ENCODE measurements at regions not wholly inside any gene's neighbourhood (a gene's known extent, or its start where the extent isn't known, plus 50 kb on each side); places are given as distances from the start of the nearest gene placed in this dataset.
A peak's percentile ranks its signal among the peaks of the same experiment; 100 is the strongest.

DNA sequence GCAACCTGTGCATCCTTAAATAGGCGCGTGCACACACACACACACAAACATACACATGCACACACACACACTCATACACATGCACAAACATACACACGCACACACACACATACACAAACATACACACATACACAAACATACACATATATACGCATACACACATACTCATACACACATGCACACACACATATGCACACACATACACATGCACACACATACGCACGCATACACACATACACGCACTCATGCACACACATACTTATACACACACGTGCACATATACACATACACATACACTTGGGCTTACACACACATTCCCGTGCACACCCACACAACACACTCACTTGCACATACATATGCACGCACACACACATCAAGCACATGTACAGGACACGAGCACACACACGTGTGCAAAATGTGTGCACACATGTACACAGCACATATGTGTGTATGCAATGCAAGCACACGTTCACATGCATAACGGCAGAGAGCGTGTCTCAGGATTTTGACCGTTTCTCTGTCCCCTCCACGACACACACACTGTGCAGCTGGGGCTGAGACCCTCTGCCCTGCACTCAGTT, 84.5 kb downstream of the SIK1 start:
- Histone ChIP-seq H3K4me1 (peaks cover 0 to 16% (median 0%) of the 10 kb centered on the region in 3 donors), H3K27me3 (peaks cover 6% of the 10 kb centered on the region), H3K9me3 (no peaks in the 10 kb centered on the region), H3K27ac (no peak overlapping the region), H3K36me3 (no peaks in the 10 kb centered on the region), H3K4me3 (no peak overlapping the region)
- ATAC-seq = no peak
- WGBS, 2 donors (ENCODE audit: low coverage in 1 of 2) = 90 to 92% methylated on average over 15 of the region's 17 CpGs
- TF ChIP-seq EP300 (IDR thresholded peaks at IDR 0.05) (no peak), POLR2AphosphoS5 (IDR thresholded peaks at IDR 0.05) (no peak), POLR2A (IDR thresholded peaks at IDR 0.05) (no peak)
- TF ChIP-seq, protein P1, sequence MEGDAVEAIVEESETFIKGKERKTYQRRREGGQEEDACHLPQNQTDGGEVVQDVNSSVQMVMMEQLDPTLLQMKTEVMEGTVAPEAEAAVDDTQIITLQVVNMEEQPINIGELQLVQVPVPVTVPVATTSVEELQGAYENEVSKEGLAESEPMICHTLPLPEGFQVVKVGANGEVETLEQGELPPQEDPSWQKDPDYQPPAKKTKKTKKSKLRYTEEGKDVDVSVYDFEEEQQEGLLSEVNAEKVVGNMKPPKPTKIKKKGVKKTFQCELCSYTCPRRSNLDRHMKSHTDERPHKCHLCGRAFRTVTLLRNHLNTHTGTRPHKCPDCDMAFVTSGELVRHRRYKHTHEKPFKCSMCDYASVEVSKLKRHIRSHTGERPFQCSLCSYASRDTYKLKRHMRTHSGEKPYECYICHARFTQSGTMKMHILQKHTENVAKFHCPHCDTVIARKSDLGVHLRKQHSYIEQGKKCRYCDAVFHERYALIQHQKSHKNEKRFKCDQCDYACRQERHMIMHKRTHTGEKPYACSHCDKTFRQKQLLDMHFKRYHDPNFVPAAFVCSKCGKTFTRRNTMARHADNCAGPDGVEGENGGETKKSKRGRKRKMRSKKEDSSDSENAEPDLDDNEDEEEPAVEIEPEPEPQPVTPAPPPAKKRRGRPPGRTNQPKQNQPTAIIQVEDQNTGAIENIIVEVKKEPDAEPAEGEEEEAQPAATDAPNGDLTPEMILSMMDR (IDR thresholded peaks at IDR 0.05) = no peak

DNA sequence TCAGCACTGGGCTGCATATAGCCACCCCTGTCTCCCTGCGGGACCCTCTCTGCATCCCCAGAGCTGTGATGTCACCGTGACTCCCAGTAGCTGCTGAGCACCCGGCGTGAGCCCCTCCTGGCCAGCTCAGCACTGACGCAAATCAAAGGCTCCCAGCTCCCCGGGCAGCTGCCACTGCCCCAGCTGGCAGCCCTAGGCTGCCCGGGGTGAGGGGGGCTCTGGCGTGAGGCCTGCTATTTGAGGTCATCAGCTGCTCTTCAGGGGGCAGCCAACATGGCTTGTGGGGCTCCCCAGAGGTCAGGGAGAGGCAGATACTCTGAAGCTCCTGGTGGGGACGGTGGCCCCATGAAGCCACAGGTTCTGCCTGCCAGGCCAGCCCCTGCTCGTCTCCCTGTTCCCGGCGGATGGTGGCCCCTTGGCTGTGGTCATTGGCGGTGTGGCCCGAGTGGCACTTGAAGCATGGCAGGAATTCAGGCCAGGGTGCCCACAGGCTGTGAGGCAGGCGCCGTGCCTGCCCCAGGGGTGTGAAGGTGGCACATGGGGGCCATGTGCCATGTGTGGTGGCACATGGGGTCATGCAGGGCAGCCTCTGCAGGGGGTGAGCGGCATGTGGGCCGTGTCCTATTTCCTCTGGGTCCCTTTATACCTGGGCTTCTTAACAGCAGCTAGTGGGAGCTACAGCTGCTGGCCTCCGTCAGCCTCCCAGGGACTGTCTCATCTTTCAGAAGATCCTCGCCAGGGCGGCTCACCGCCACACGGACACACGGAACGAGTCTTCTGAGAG, 85.4 kb downstream of the SIK1 start:
- no peak for ATAC-seq
- TF ChIP-seq POLR2A (IDR thresholded peaks at IDR 0.05) = no peak
- no peak for TF ChIP-seq POLR2AphosphoS5 (IDR thresholded peaks at IDR 0.05)
- TF ChIP-seq, protein P1 (IDR thresholded peaks at IDR 0.05) = no peak
- no peak for TF ChIP-seq EP300 (IDR thresholded peaks at IDR 0.05)
- H3K9me3 ChIP-seq = no peaks in the 10 kb centered on the region
- no peak overlapping the region for H3K4me3 ChIP-seq
- no peaks in the 10 kb centered on the region for H3K36me3 ChIP-seq
- peaks cover 0 to 16% (median 0%) of the 10 kb centered on the region in 3 donors for H3K4me1 ChIP-seq
- 70% methylated on average over 2 of the region's 25 CpGs; no CpG with 5 or more reads in 1 of the 2 donors for WGBS, 2 donors (ENCODE audit: low coverage in 1 of 2)
- H3K27me3 ChIP-seq = peaks cover 6% of the 10 kb centered on the region
- H3K27ac ChIP-seq = no peak overlapping the region

DNA sequence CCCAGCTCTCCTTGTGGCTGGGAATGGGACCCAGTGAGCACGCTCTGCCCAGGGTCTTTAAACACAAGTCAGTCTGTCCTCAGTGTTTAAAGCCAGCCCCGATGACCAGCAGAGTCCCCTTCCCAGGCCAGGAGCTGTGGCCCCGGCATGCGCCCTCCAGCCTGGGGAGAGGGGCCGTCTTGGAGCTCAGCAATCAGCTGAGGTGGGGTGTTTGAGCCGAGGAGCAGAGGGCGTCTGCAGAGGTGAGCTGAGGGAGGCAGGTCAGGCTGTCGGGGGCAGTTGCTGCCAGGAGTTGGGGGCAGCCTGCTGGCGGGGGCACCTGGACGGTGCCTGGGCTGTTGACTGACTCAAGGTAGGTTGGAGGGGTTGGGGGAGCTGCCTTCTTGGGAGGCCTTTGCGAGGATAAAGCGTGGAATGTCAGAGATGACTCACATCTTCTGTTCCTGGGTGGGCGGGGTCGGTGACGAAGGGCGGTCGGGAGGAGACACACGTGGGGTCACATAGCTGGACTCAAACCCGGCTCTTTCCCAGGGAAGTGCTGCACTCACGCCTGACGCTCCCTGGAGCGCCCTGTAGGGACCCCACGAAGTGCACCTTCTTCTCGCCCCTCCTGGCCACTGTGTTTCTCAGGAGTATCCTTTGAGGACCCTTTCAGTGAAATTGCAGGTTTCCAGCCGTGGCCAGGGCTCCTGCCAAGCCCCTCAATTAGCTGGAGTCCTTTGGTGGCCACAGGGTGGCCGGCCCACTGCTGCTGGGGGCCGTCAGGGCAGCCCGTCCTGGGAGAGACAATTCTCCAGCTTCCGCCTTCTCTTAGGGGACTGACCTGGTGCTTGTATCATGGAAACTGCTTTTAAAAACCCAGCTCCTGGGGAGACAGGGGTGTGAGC, 86.2 kb downstream of the SIK1 start:
- H3K4me3 ChIP-seq = no peak overlapping the region
- WGBS, 2 donors (ENCODE audit: low coverage in 1 of 2) = 57% methylated on average over 10 of the region's 29 CpGs; no CpG with 5 or more reads in 1 of the 2 donors
- no peak for ATAC-seq
- no peak overlapping the region for H3K27ac ChIP-seq
- peaks cover 0 to 16% (median 0%) of the 10 kb centered on the region in 3 donors for H3K4me1 ChIP-seq
- H3K27me3 ChIP-seq = peaks cover 6% of the 10 kb centered on the region
- TF ChIP-seq POLR2AphosphoS5 (IDR thresholded peaks at IDR 0.05) = no peak
- TF ChIP-seq POLR2A (IDR thresholded peaks at IDR 0.05) = no peak
- no peak for TF ChIP-seq EP300 (IDR thresholded peaks at IDR 0.05)
- no peaks in the 10 kb centered on the region for H3K36me3 ChIP-seq
- H3K9me3 ChIP-seq = no peaks in the 10 kb centered on the region

DNA sequence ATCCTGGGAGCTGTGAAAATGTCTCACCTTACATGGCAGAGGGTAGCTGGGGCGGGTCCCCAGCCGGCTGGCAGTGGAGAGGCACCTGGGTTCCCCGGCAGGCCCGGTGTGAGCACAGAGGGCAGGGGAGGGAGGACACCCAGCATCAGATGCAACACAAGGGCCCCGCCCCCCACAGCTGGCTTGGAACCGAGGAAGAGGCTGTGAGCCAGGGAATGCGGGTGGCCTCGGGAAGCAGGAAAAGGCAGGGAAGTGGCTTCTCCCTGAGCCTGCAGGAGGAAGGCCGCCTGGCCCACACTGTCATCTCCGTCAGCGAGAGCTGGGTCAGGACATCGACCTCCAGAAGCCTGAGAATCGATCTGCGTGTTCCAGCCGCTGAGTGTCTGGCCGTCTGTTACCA, 87.3 kb downstream of the SIK1 start:
- peaks cover 0 to 10% (median 0%) of the 10 kb centered on the region in 3 donors for H3K4me1 ChIP-seq
- H3K9me3 ChIP-seq = no peaks in the 10 kb centered on the region
- no peak overlapping the region for H3K27ac ChIP-seq
- peaks cover 6% of the 10 kb centered on the region for H3K27me3 ChIP-seq
- H3K36me3 ChIP-seq = no peaks in the 10 kb centered on the region
- H3K4me3 ChIP-seq = no peak overlapping the region
- ATAC-seq = peak; percentile 20
- TF ChIP-seq POLR2AphosphoS5 (IDR thresholded peaks at IDR 0.05) = no peak
- TF ChIP-seq, protein P1 (IDR thresholded peaks at IDR 0.05) = no peak
- TF ChIP-seq EP300 (IDR thresholded peaks at IDR 0.05) = no peak
- TF ChIP-seq POLR2A (IDR thresholded peaks at IDR 0.05) = no peak
- WGBS, 2 donors (ENCODE audit: low coverage in 1 of 2) = 86% methylated on average over 11 of the region's 16 CpGs; no CpG with 5 or more reads in 1 of the 2 donors

DNA sequence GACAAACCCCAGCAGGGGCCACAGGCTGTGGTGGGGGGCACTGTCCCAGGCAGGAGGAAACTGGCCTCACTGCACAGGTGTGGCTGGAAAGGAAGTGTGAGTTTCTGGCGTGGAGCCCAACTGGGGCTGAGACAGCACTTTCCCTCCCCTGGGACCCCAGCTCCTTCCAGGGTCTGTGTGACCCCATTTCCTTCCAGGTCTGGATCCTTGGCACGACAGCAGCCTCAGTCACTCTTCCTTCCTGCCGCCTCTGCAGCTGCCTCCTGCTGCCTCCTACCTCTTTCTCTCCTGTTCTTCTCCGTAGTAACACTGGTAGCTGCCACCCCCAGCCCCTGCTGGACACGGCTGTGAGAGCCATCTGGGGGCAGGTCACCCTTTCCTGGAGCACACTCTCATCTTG, 88.0 kb downstream of the SIK1 start:
- Histone ChIP-seq H3K27ac (no peak overlapping the region), H3K27me3 (peaks cover 6% of the 10 kb centered on the region), H3K4me3 (no peak overlapping the region), H3K36me3 (no peaks in the 10 kb centered on the region), H3K9me3 (no peaks in the 10 kb centered on the region), H3K4me1 (peaks cover 0 to 4% (median 0%) of the 10 kb centered on the region in 3 donors)
- TF ChIP-seq POLR2A (IDR thresholded peaks at IDR 0.05) (no peak), POLR2AphosphoS5 (IDR thresholded peaks at IDR 0.05) (no peak), EP300 (IDR thresholded peaks at IDR 0.05) (no peak)
- TF ChIP-seq, protein P1 (IDR thresholded peaks at IDR 0.05) = no peak
- WGBS, 2 donors (ENCODE audit: low coverage in 1 of 2) = 17 to 42% methylated on average over 1 to 2 of the region's 5 CpGs
- ATAC-seq = no peak
